CD4-positive, alpha-beta T cell (primary cell): ENCODE measurements at regions not wholly inside any gene's neighbourhood (a gene's known extent, or its start where the extent isn't known, plus 50 kb on each side); places are given as distances from the start of the nearest gene placed in this dataset.
"Not testable (repeated sequence)": the region's sequence is repeated elsewhere in the genome, so short reads cannot be mapped to it uniquely, and the experiment has no call there.

Experiments
- ATAC-seq: fragments of 200-7000 bp; cut with Tn5 transposase; one replicate; pipeline ENCODE4 v1.10.0; 2022; ENCODE audit warnings: mild to moderate bottlenecking; ENCODE audit not compliant: poor library complexity
- CTCF ChIA-PET: fragments of 350-600 bp; sonication (Branson Sonifier 250); formaldehyde crosslinking; loops from one replicate; lab custom pipeline; 2021; ENCODE audit warnings: antibody characterized with exemption, inconsistent platforms; lab: Charles Lee
- POLR2A ChIA-PET: fragments of 350-600 bp; sonication (Branson Sonifier 250); formaldehyde crosslinking; loops from one replicate; lab custom pipeline; 2021; ENCODE audit warnings: antibody characterized with exemption, inconsistent platforms; lab: Charles Lee
- DNase-seq, 14 experiments: peaks; one replicate each; pipeline ENCODE4 v3.0.0-alpha.2; 2013 to 2020; ENCODE audit warnings: mixed read lengths in 2 of 14
- H3K27ac ChIP-seq, 2 donors: one replicate each; pipeline versions ENCODE4 v1.5.1 to v1.7.0; 2013; ENCODE audit warnings: low read length in 2 of 2, low read depth in 1 of 2, mild to moderate bottlenecking in 1 of 2
- H3K27me3 ChIP-seq, 2 experiments: 1 replicate in 1 of 2; 2 replicates in 1 of 2; pipeline versions ENCODE4 v1.6.1 to v1.7.0; 2013; ENCODE audit warnings: low read length in 2 of 2, control low read depth in 1 of 2, mild to moderate bottlenecking in 1 of 2, moderate library complexity in 1 of 2; ENCODE audit not compliant: insufficient read depth in 2 of 2, control insufficient read depth in 1 of 2
- H3K36me3 ChIP-seq: one replicate; pipeline ENCODE4 v1.6.1; 2013; ENCODE audit warnings: low read length, control low read depth; ENCODE audit not compliant: insufficient read depth
- H3K4me1 ChIP-seq: one replicate; pipeline ENCODE4 v1.6.1; 2013; ENCODE audit warnings: low read length, control low read depth; ENCODE audit not compliant: insufficient read depth
- H3K4me3 ChIP-seq: one replicate; pipeline ENCODE4 v1.5.1; 2013; ENCODE audit warnings: mild to moderate bottlenecking, low read length, moderate library complexity
- H3K9me3 ChIP-seq, 2 experiments: 1 replicate in 1 of 2; 2 replicates in 1 of 2; pipeline versions ENCODE4 v1.6.1 to v1.7.0; 2013; ENCODE audit warnings: low read length in 2 of 2, mild to moderate bottlenecking in 2 of 2, control low read depth in 1 of 2, moderate library complexity in 1 of 2; ENCODE audit not compliant: control insufficient read depth in 1 of 2, insufficient read depth in 1 of 2
- H3K27ac Mint-ChIP-seq: one replicate; pipeline ENCODE4 v1.8.0; 2020; ENCODE audit warnings: mixed read lengths
- H3K27me3 Mint-ChIP-seq: one replicate; pipeline ENCODE4 v1.8.0; 2021; ENCODE audit warnings: mixed read lengths
- H3K36me3 Mint-ChIP-seq: one replicate; pipeline ENCODE4 v1.8.0; 2021; ENCODE audit warnings: low read depth, mixed read lengths
- H3K4me1 Mint-ChIP-seq: one replicate; pipeline ENCODE4 v1.8.0; 2021; ENCODE audit warnings: low read depth, mixed read lengths
- H3K4me3 Mint-ChIP-seq: one replicate; pipeline ENCODE4 v1.8.0; 2020; ENCODE audit warnings: mild to moderate bottlenecking, mixed read lengths
- H3K9me3 Mint-ChIP-seq: one replicate; pipeline ENCODE4 v1.8.0; 2020; ENCODE audit warnings: mixed read lengths
- intact Hi-C, 2 experiments: fragments of 100-400 bp; cut with DNase I in 1 of 2; cut with micrococcal nuclease in 1 of 2; formaldehyde crosslinking; loops; one replicate each; pipeline versions ENCODE4 v1.15.1 to v1.9.0; 2023 to 2025; cut with DNase I, micrococcal nuclease
- TF ChIP-seq, protein P1 (sequence below): fragments of 200-600 bp; IDR thresholded peaks from one replicate; pipeline ENCODE4 v1.8.0; 2022; ENCODE audit warnings: antibody characterized with exemption, mild to moderate bottlenecking

GRCh38 chr13:84777316-84777715, 895.0 kb upstream of the SLITRK1 start:
- H3K9me3 ChIP-seq: no peaks in the 10 kb centered on the region
- ATAC-seq: no peak

GRCh38 chr13:84776593-84776992, 894.3 kb upstream of the SLITRK1 start:
- H3K4me1 Mint-ChIP-seq: no peaks in the 10 kb centered on the region
- H3K27ac Mint-ChIP-seq: no peak overlapping the region
- ATAC-seq (no peak), DNase-seq (no peak)
- Histone ChIP-seq H3K4me1 (no peaks in the 10 kb centered on the region), H3K27ac (no peak overlapping the region), H3K9me3 (no peaks in the 10 kb centered on the region), H3K36me3 (no peaks in the 10 kb centered on the region), H3K4me3 (no peak overlapping the region), H3K27me3 (no peaks in the 10 kb centered on the region)
- no peaks in the 10 kb centered on the region for H3K36me3 Mint-ChIP-seq
- H3K9me3 Mint-ChIP-seq: no peaks in the 10 kb centered on the region
- POLR2A ChIA-PET: no interaction called here
- CTCF ChIA-PET: no interaction called here
- no peaks in the 10 kb centered on the region for H3K27me3 Mint-ChIP-seq
- intact Hi-C loops: no loop called here
- TF ChIP-seq, protein P1, sequence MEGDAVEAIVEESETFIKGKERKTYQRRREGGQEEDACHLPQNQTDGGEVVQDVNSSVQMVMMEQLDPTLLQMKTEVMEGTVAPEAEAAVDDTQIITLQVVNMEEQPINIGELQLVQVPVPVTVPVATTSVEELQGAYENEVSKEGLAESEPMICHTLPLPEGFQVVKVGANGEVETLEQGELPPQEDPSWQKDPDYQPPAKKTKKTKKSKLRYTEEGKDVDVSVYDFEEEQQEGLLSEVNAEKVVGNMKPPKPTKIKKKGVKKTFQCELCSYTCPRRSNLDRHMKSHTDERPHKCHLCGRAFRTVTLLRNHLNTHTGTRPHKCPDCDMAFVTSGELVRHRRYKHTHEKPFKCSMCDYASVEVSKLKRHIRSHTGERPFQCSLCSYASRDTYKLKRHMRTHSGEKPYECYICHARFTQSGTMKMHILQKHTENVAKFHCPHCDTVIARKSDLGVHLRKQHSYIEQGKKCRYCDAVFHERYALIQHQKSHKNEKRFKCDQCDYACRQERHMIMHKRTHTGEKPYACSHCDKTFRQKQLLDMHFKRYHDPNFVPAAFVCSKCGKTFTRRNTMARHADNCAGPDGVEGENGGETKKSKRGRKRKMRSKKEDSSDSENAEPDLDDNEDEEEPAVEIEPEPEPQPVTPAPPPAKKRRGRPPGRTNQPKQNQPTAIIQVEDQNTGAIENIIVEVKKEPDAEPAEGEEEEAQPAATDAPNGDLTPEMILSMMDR: no peak
- H3K4me3 Mint-ChIP-seq: no peak overlapping the region

More at GRCh38 chr13:84777316-84777715, 895.0 kb upstream of the SLITRK1 start:
- H3K9me3 Mint-ChIP-seq: no peaks in the 10 kb centered on the region
- no peaks in the 10 kb centered on the region for H3K27me3 Mint-ChIP-seq
- Histone ChIP-seq H3K4me1 (no peaks in the 10 kb centered on the region), H3K27ac (no peak overlapping the region), H3K27me3 (no peaks in the 10 kb centered on the region), H3K4me3 (no peak overlapping the region), H3K36me3 (no peaks in the 10 kb centered on the region)
- CTCF ChIA-PET: no interaction called here
- POLR2A ChIA-PET: no interaction called here
- H3K36me3 Mint-ChIP-seq: no peaks in the 10 kb centered on the region
- intact Hi-C loops: no loop called here
- H3K27ac Mint-ChIP-seq: no peak overlapping the region
- no peaks in the 10 kb centered on the region for H3K4me1 Mint-ChIP-seq
- TF ChIP-seq, protein P1: no peak
- no peak for DNase-seq
- no peak overlapping the region for H3K4me3 Mint-ChIP-seq

- CTCF ChIA-PET, DNase-seq: not testable (repeated sequence)
These were observed 893.6 kb upstream of the SLITRK1 start for GRCh38 chr13:84775920-84776319.

GRCh38 chr13:84774111-84774510, 891.8 kb upstream of the SLITRK1 start:
- intact Hi-C loops: no loop called here
- no peaks in the 10 kb centered on the region for H3K9me3 ChIP-seq
- no peaks in the 10 kb centered on the region for H3K27me3 ChIP-seq
- ATAC-seq (no peak), DNase-seq (no peak)
- Mint-ChIP-seq H3K27me3 (no peaks in the 10 kb centered on the region), H3K27ac (no peak overlapping the region), H3K4me3 (no peak overlapping the region), H3K9me3 (no peaks in the 10 kb centered on the region), H3K4me1 (no peaks in the 10 kb centered on the region), H3K36me3 (no peaks in the 10 kb centered on the region)
- TF ChIP-seq, protein P1: no peak
- no peak overlapping the region for H3K27ac ChIP-seq
- no peak overlapping the region for H3K4me3 ChIP-seq
- no peaks in the 10 kb centered on the region for H3K36me3 ChIP-seq
- ChIA-PET POLR2A (no interaction called here), CTCF (no interaction called here)
- H3K4me1 ChIP-seq: no peaks in the 10 kb centered on the region

More at GRCh38 chr13:84775920-84776319, 893.6 kb upstream of the SLITRK1 start:
- H3K27me3 ChIP-seq, H3K36me3 Mint-ChIP-seq, H3K4me3 ChIP-seq, ATAC-seq, POLR2A ChIA-PET, intact Hi-C loops, H3K27ac Mint-ChIP-seq, H3K9me3 ChIP-seq, H3K36me3 ChIP-seq, H3K4me3 Mint-ChIP-seq, H3K27me3 Mint-ChIP-seq, H3K9me3 Mint-ChIP-seq, H3K27ac ChIP-seq, H3K4me1 ChIP-seq, H3K4me1 Mint-ChIP-seq: not testable (repeated sequence)
